OCI-LY3 (cell line): ENCODE measurements at regions not wholly inside any gene's neighbourhood (a gene's known extent, or its start where the extent isn't known, plus 50 kb on each side); places are given as distances from the start of the nearest gene placed in this dataset.
"Not testable (repeated sequence)": the region's sequence is repeated elsewhere in the genome, so short reads cannot be mapped to it uniquely, and the experiment has no call there.

Source experiments
- H2AFZ ChIP-seq: fragments of 200-600, 300-600 bp; shearing (Covaris generic); 2 replicates; pipeline ENCODE4 v1.6.0; 2014; ENCODE audit warnings: antibody characterized with exemption, low read depth, low read length
- H3K27ac ChIP-seq: fragments of 200-600, 300-600 bp; sonication (generic); 2 replicates; pipeline ENCODE4 v1.5.1; 2014; ENCODE audit warnings: mild to moderate bottlenecking, low read length, moderate library complexity, mixed read lengths
- H3K27me3 ChIP-seq: fragments of 200-600, 300-600 bp; sonication (generic); 2 replicates; pipeline ENCODE4 v1.6.1; 2014; ENCODE audit warnings: low read depth, low read length, mixed read lengths
- H3K36me3 ChIP-seq: fragments of 200-600, 300-600 bp; sonication (generic); replicated peaks from 2 replicates; pipeline ENCODE3; 2014; ENCODE audit warnings: low read depth, low read length, mixed read lengths
- H3K4me1 ChIP-seq: fragments of 300-600, 200-600 bp; sonication (generic); 2 replicates; pipeline ENCODE4 v1.6.1; 2014; ENCODE audit warnings: low read length, mixed read lengths
- H3K4me2 ChIP-seq: fragments of 200-600, 300-600 bp; sonication (generic); 2 replicates; pipeline ENCODE4 v1.6.1; 2014; ENCODE audit warnings: low read length, mixed read lengths
- H3K4me3 ChIP-seq: fragments of 300-600, 200-600 bp; sonication (generic); 2 replicates; pipeline ENCODE4 v1.5.1; 2014; ENCODE audit warnings: antibody characterized with exemption, mild to moderate bottlenecking, low read length, moderate library complexity
- H3K79me2 ChIP-seq: fragments of 300-600, 200-600 bp; shearing (Covaris generic); 2 replicates; pipeline ENCODE4 v1.6.1; 2014; ENCODE audit warnings: mild to moderate bottlenecking, low read length, mixed read lengths
- H3K9ac ChIP-seq: fragments of 300-600, 200-600 bp; shearing (Covaris generic); 2 replicates; pipeline ENCODE4 v1.6.0; 2014; ENCODE audit warnings: mild to moderate bottlenecking, low read length, moderate library complexity
- H3K9me3 ChIP-seq: fragments of 200-600, 300-600 bp; shearing (Covaris generic); 2 replicates; pipeline ENCODE4 v1.6.1; 2014; ENCODE audit warnings: low read length, mixed read lengths; ENCODE audit not compliant: insufficient read depth
- H4K20me1 ChIP-seq: fragments of 200-600, 300-600 bp; sonication (generic); 2 replicates; pipeline ENCODE4 v1.6.1; 2016; ENCODE audit warnings: low read length, mixed read lengths; ENCODE audit not compliant: insufficient read depth
- CTCF ChIP-seq: fragments of 200-600, 300-600 bp; sonication (generic); IDR thresholded peaks from 2 replicates; pipeline ENCODE4 v1.5.1; 2014; ENCODE audit warnings: antibody characterized with exemption, low read length, low read depth
- EZH2phosphoT487 ChIP-seq: fragments of 200-600 bp; shearing (Covaris generic); IDR thresholded peaks from 2 replicates; pipeline ENCODE4 v1.6.1; 2018; ENCODE audit warnings: antibody characterized with exemption, mixed run types, low read depth

DNA sequence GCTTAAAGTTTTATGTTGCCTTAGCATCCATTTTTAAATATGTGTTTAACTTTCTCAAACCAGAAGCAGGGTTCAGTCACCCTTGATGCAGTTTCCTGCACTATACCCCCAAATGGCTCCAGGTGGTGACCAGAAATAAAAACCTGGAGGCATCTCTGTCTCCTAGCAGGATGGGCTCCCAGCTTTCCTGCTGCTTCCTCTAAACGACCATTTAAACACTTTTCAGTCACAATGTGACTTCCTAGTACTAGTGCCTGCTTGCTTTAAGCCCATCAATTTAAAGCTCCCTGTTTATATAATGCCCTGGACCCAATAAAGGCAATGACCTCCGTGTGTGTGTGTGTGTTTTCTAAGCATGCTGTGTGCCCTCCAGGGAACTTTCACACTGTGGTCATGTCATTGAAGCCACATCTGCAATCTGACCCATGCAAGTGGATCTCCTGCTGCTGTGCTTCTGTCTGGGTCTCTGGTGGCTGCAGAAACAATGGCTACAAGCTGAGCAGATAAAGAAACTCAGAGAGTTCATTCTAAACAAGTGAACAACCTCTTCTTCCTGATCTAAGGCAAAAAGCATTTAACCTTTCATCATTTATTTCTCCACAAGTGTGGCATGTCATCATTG is 175.3 kb downstream of the SPATA31A6 start:
- H3K4me3 ChIP-seq, H2AFZ ChIP-seq, H3K4me1 ChIP-seq, H3K4me2 ChIP-seq, H3K27ac ChIP-seq, H3K9ac ChIP-seq, H3K9me3 ChIP-seq, H4K20me1 ChIP-seq, H3K27me3 ChIP-seq, H3K36me3 ChIP-seq, H3K79me2 ChIP-seq: not testable (repeated sequence)

- Histone ChIP-seq H3K4me1 (peaks cover 43% of the 10 kb centered on the region), H3K4me2 (peak overlapping the region; percentile 32; the same call in 1 of the 2 replicates), H3K27ac (peak overlapping the region; percentile 84), H3K9ac (peak overlapping the region; percentile 36; the same call in 1 of the 2 replicates)
- H3K4me3 ChIP-seq, H3K27me3 ChIP-seq, H3K36me3 ChIP-seq, H3K9me3 ChIP-seq, H2AFZ ChIP-seq, H3K79me2 ChIP-seq, H4K20me1 ChIP-seq: not testable (repeated sequence)
Observed at GRCh38 chr9:42364410-42365243, 181.2 kb downstream of the SPATA31A6 start.

GRCh38 chr9:42365244-42365945 is 181.9 kb downstream of the SPATA31A6 start:
- Histone ChIP-seq H3K4me2 (peak overlapping the region; percentile 39), H3K27ac (peak overlapping the region; percentile 84), H3K9ac (peak overlapping the region; percentile 52; the same call in 1 of the 2 replicates), H3K4me3 (peak overlapping the region; percentile 28; the same call in 1 of the 2 replicates), H3K4me1 (peaks cover 43% of the 10 kb centered on the region)
- H3K9me3 ChIP-seq, H3K79me2 ChIP-seq, H3K27me3 ChIP-seq, H2AFZ ChIP-seq, H3K36me3 ChIP-seq, H4K20me1 ChIP-seq: not testable (repeated sequence)
- 0 out of 2 replicates have a peak, but pooled peaks have one; percentile 64 for TF ChIP-seq EZH2phosphoT487

GRCh38 chr9:42368279-42368881 is 184.9 kb downstream of the SPATA31A6 start:
- Histone ChIP-seq H2AFZ (0 out of 2 replicates have a peak overlapping the region, but pooled peaks have one; percentile 52), H3K27ac (peak overlapping the region; percentile 66), H3K9ac (peak overlapping the region; percentile 3; the same call in 1 of the 2 replicates), H3K4me1 (peaks cover 43% of the 10 kb centered on the region), H3K4me2 (peak overlapping the region; percentile 27; the same call in 1 of the 2 replicates)
- H3K27me3 ChIP-seq, H3K36me3 ChIP-seq, H3K4me3 ChIP-seq, H4K20me1 ChIP-seq, H3K9me3 ChIP-seq, H3K79me2 ChIP-seq: not testable (repeated sequence)
- TF ChIP-seq CTCF = peak; percentile 32

GRCh38 chr9:42370172-42370571 is 186.7 kb downstream of the SPATA31A6 start:
- H3K27me3 ChIP-seq, H3K4me2 ChIP-seq, H3K9ac ChIP-seq, H3K36me3 ChIP-seq, H2AFZ ChIP-seq, H3K4me3 ChIP-seq, H4K20me1 ChIP-seq, H3K27ac ChIP-seq, H3K9me3 ChIP-seq, H3K79me2 ChIP-seq: not testable (repeated sequence)
- peaks cover 29% of the 10 kb centered on the region for H3K4me1 ChIP-seq

- H4K20me1 ChIP-seq, H3K27ac ChIP-seq, H3K79me2 ChIP-seq, H3K4me3 ChIP-seq, H3K4me2 ChIP-seq, H3K9me3 ChIP-seq, H3K9ac ChIP-seq, H3K27me3 ChIP-seq, H3K36me3 ChIP-seq, H2AFZ ChIP-seq: not testable (repeated sequence)
- H3K4me1 ChIP-seq = peaks cover 20% of the 10 kb centered on the region
Observed at GRCh38 chr9:42371417-42371816, 188.0 kb downstream of the SPATA31A6 start.

- H3K9ac ChIP-seq, H3K79me2 ChIP-seq, H3K36me3 ChIP-seq, H3K4me3 ChIP-seq, H2AFZ ChIP-seq, H3K27me3 ChIP-seq, H3K4me2 ChIP-seq, H3K27ac ChIP-seq, H4K20me1 ChIP-seq, H3K4me1 ChIP-seq: not testable (repeated sequence)
- H3K9me3 ChIP-seq = peaks cover 14% of the 10 kb centered on the region
Observed at GRCh38 chr9:42377530-42378417, 194.3 kb downstream of the SPATA31A6 start.
